HG03196 (cell line): ENCODE measurements at regions not wholly inside any gene's neighbourhood (a gene's known extent, or its start where the extent isn't known, plus 50 kb on each side); places are given as distances from the start of the nearest gene placed in this dataset.

ENCODE experiments used
- ATAC-seq: cut with Tn5 transposase; IDR thresholded peaks from one replicate; pipeline ENCODE4 v1.9.1; 2021; ENCODE audit not compliant: unreplicated experiment

DNA sequence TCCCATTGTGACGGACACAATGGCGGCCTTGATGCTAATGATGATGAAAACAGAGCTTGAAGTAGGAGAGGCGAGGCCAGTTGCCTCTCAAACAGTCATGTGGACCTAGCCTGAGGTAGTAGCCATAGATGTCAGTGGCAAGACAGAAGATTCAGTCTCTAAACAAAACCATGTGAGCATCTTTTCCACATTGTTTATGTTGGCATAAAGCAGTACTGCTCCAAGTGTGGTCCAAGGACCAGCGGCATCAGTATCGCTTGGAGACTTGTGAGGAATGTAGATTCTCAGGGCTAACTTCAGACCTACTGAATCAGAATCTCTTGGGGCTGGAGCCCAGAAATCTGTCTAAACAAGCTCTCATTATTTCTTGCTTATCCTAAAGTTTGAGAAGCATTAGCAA, 312.8 kb upstream of the JAG1 start:
- ATAC-seq: no peak

- ATAC-seq: no peak
These were observed 314.0 kb upstream of the JAG1 start for GRCh38 chr20:10987651-10988383.

- no peak for ATAC-seq
These were observed 317.0 kb upstream of the JAG1 start for GRCh38 chr20:10990625-10991382.

DNA sequence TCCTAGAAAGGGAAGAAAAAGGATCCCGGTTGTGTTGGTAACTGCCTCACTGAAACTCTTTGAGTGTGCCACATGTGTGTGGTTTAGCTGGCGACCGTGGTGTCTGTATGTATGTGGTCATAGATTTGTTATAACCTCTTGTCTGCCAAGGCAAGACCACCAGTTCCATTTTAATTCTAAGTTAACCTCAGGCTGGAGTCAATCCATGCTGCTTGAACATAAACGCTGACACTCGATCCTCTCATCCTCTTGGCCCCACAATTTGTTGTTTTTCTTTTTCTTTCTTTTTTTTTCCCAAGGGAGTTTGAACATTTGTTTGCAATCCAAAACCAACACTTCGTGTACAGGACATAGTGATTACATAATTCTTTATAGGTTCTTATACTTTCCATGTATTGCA, 318.9 kb upstream of the JAG1 start:
- no peak for ATAC-seq

GRCh38 chr20:10994991-10995700, 321.3 kb upstream of the JAG1 start:
- ATAC-seq: no peak

- no peak for ATAC-seq
These were observed 324.7 kb upstream of the JAG1 start for GRCh38 chr20:10998476-10998875.

- ATAC-seq: no peak
These were observed 326.6 kb upstream of the JAG1 start for GRCh38 chr20:11000416-11000815.

- no peak for ATAC-seq
These were observed 327.5 kb upstream of the JAG1 start for GRCh38 chr20:11001302-11001701.

GRCh38 chr20:11001764-11002540, 328.2 kb upstream of the JAG1 start:
- no peak for ATAC-seq

DNA sequence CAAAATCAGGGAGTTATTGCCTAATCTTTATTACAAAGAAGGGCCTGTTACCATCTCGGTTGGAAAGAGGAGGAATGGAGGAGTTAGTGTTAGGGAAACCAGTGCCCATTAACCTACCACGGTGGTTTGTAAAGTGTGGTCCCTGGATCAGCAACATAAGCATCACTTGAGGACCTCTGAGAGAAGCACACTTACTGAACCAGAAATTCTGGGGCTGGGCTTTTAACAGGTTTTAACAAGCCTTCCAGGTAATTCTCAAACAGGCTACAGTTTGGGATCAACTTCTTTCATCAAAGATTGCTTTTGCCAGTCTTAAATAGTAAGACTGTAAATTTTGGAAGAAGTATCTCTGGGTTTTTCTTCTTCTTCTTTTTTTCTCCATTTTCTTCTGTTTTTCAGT, 329.5 kb upstream of the JAG1 start:
- no peak for ATAC-seq

GRCh38 chr20:11008444-11009033, 334.7 kb upstream of the JAG1 start:
- no peak for ATAC-seq

GRCh38 chr20:11011653-11012052, 337.9 kb upstream of the JAG1 start:
- no peak for ATAC-seq

- ATAC-seq: no peak
These were observed 339.2 kb upstream of the JAG1 start for GRCh38 chr20:11012975-11013374.

GRCh38 chr20:11013801-11014200, 340.0 kb upstream of the JAG1 start:
- ATAC-seq: no peak

- ATAC-seq: no peak
These were observed 341.6 kb upstream of the JAG1 start for GRCh38 chr20:11015440-11015839.

DNA sequence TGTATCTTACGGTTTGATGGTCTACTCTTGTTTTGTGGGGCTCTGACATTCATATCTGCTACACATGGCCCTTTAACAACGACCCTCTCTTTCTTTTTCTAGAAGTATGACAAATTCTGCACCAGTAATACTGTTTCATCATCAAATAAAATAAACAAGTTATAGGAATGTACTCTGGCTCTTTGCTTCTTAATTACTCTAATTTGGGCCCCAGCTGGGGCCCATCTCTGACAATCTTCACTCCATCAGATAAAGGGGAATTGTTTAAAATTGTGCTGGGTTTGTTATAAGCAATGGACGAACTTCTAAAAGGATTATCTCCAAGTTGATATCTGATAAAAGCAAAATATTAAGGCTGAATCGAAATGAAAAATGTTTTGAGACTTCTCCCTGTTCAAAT, 343.6 kb upstream of the JAG1 start:
- no peak for ATAC-seq

GRCh38 chr20:11018668-11019170, 344.9 kb upstream of the JAG1 start:
- no peak for ATAC-seq

- ATAC-seq: no peak
These were observed 346.9 kb upstream of the JAG1 start for GRCh38 chr20:11020712-11021111.

DNA sequence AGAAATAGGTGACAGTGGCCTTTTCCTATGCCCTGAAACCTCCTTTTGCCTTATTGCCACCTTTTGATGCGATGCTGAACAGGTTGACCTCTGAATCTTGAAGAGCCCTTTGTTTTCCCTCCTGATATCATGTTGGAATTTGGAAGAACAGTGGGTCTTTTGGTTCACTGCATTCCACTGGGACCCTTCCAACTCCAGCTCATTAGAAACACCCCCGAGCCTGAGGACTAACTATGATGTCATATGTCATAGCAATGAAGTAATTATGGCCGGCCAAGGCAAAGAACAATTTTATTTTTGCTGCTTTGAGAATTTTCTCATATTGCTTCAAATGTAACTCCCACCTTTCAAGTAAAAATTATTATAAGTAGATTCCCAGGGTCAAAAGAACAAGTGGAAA, 353.4 kb upstream of the JAG1 start:
- no peak for ATAC-seq

- ATAC-seq: no peak
These were observed 356.6 kb upstream of the JAG1 start for GRCh38 chr20:11030351-11030750.

GRCh38 chr20:11031300-11031699, 357.5 kb upstream of the JAG1 start:
- no peak for ATAC-seq
